ENCODE measurements at regions not wholly inside any gene's neighbourhood (a gene's known extent, or its start where the extent isn't known, plus 50 kb on each side); places are given as distances from the start of the nearest gene placed in this dataset.

GRCh38 chr10:4512196-4512595 lies 313.8 kb upstream of the AKR1E2 start:
- intact Hi-C loops (cut with micrococcal nuclease): no loop called here
- BruUV-seq (replicated peaks): no TSS peak
- no peak for FAIRE-seq

More at GRCh38 chr10:4512196-4512595, 313.8 kb upstream of the AKR1E2 start:
- peaks cover 0 to 30% of the 10 kb centered on the region in 2 experiments; a peak in 3 of 5 replicates for H3K27me3 ChIP-seq (ENCODE audit: control insufficient read depth in 2 of 2, insufficient read depth in 2 of 2, low read length in 2 of 2)
- no peak overlapping the region for H3K9ac ChIP-seq (ENCODE audit: insufficient read depth in 1 of 2, low read depth in 2 of 2, low read length in 2 of 2)
- no peak for DNase-seq (ENCODE audit: extremely low read depth in 1 of 4, low spot score in 3 of 4)
- in situ Hi-C loops (cut with MboI): no loop called here
- H3K4me3 ChIP-seq: no peak overlapping the region
- no peaks in the 10 kb centered on the region for H3K36me3 ChIP-seq (ENCODE audit: control insufficient read depth, insufficient read depth, low read length)
- CTCF ChIA-PET (ENCODE audit: low intra/inter-chr PET ratio): no interaction called here
- TF ChIP-seq SAFB2 (IDR thresholded peaks at IDR 0.05; ENCODE audit: borderline replicate concordance, low read depth, low read length, severe bottlenecking) (no peak), ZNF561 (CRISPR knock-in tag; conservative IDR thresholded peaks at IDR 0.05) (no peak), EGR1 (conservative IDR thresholded peaks at IDR 0.05) (no peak), CGGBP1 (CRISPR knock-in tag; IDR thresholded peaks at IDR 0.05) (no peak), HOMEZ (CRISPR knock-in tag; IDR thresholded peaks at IDR 0.05) (no peak), ETV5 (CRISPR knock-in tag; IDR thresholded peaks at IDR 0.05; ENCODE audit: low read depth) (no peak)
- H3K9me3 ChIP-seq (replicated peaks; ENCODE audit: control insufficient read depth, insufficient read depth, low read depth, low read length): no peaks in the 10 kb centered on the region
- no peaks in the 10 kb centered on the region for H3K79me2 ChIP-seq (ENCODE audit: control insufficient read depth, insufficient read depth, low read length)
- 0% methylated on average over 5 of the region's 5 CpGs for WGBS (ENCODE audit: insufficient coverage, low coverage, missing lambda C conversion rate)
- no peaks in the 10 kb centered on the region for H3K9me1 ChIP-seq (ENCODE audit: control insufficient read depth, insufficient read depth, low read length)
- ATAC-seq: no peak
- H4K20me1 ChIP-seq (replicated peaks; ENCODE audit: control insufficient read depth, insufficient read depth, low read length): no peaks in the 10 kb centered on the region
- no peaks in the 10 kb centered on the region for H3K4me1 ChIP-seq (replicated peaks in 1 of 2; ENCODE audit: control insufficient read depth in 2 of 2, insufficient read depth in 2 of 2, low read length in 2 of 2)
- H3K27ac ChIP-seq (ENCODE audit: extremely low read depth, low read depth, low read length): no peak overlapping the region
- H3K4me2 ChIP-seq (ENCODE audit: insufficient read depth, low read length): no peak overlapping the region
- POLR2A ChIA-PET: no interaction called here
- H2AFZ ChIP-seq (ENCODE audit: low read depth, low read length): no peak overlapping the region

Measured in K562 (cell line).